Endothelial cell of umbilical vein (primary cell): ENCODE measurements at regions not wholly inside any gene's neighbourhood (a gene's known extent, or its start where the extent isn't known, plus 50 kb on each side); places are given as distances from the start of the nearest gene placed in this dataset.

Experiments used
- BruUV-seq: library from RNA; stranded (reverse); fragments of 400-500 nt; replicated peaks from 2 replicates; lab custom pipeline; 2021; lab: Mats Ljungman, UMichigan
- CTCF ChIA-PET: fragments of 300-600, 350-600 bp; sonication (Branson Sonifier 250); formaldehyde crosslinking; loops from one replicate; lab custom pipeline; 2021; ENCODE audit warnings: antibody characterized with exemption, inconsistent platforms; lab: Charles Lee
- POLR2A ChIA-PET: fragments of 300-600, 350-600 bp; sonication (Branson Sonifier 250); formaldehyde crosslinking; loops from one replicate; lab custom pipeline; 2021; ENCODE audit warnings: antibody characterized with exemption, inconsistent platforms; lab: Charles Lee
- DNase-seq: peaks from one replicate; pipeline ENCODE4 v3.0.0-alpha.2; 2011; ENCODE audit warnings: low read depth, low spot score
- FAIRE-seq: peaks from 2 replicates; lab custom pipeline; 2011; peaks lifted over from hg19 to GRCh38; lab: Jason Lieb, UNC
- H2AFZ ChIP-seq: 2 replicates; pipeline ENCODE4 v1.6.0; 2012; ENCODE audit warnings: low read depth, low read length, control low read depth, inconsistent platforms
- H3K27ac ChIP-seq: 2 replicates; pipeline ENCODE4 v1.5.1; 2011; ENCODE audit warnings: low read depth, mild to moderate bottlenecking, control low read depth, low read length, moderate library complexity; ENCODE audit not compliant: insufficient read depth
- H3K27me3 ChIP-seq, 2 experiments: 2 replicates each; pipeline versions ENCODE4 v1.6.0 to v1.6.1; 2011; ENCODE audit warnings: low read length in 2 of 2, mixed read lengths in 1 of 2; ENCODE audit not compliant: control insufficient read depth in 2 of 2, insufficient read depth in 2 of 2
- H3K36me3 ChIP-seq, 2 experiments: 2 replicates in 1 of 2; 3 replicates in 1 of 2; pipeline ENCODE4 v1.5.1; 2011; ENCODE audit warnings: low read length in 2 of 2, mild to moderate bottlenecking in 1 of 2, moderate library complexity in 1 of 2; ENCODE audit not compliant: control insufficient read depth in 2 of 2, insufficient read depth in 2 of 2; ENCODE audit errors: extremely low read depth in 1 of 2
- H3K4me1 ChIP-seq: 3 replicates; pipeline ENCODE4 v1.5.1; 2011; ENCODE audit warnings: mild to moderate bottlenecking, low read length; ENCODE audit not compliant: control insufficient read depth, insufficient read depth; ENCODE audit errors: extremely low read depth
- H3K4me2 ChIP-seq: 2 replicates; pipeline ENCODE4 v1.6.1; 2011; ENCODE audit warnings: low read length, control low read depth, mixed read lengths; ENCODE audit not compliant: insufficient read depth
- H3K4me3 ChIP-seq, 3 experiments: fragments of 200-600 bp in 1 of 3; sonication (generic), shearing (Covaris generic) in 1 of 3; replicated peaks in 1 of 3; 2 replicates each; pipeline ENCODE4 v1.5.1; 2011 to 2016; ENCODE audit warnings: control low read depth in 3 of 3, low read length in 3 of 3, mild to moderate bottlenecking in 2 of 3, inconsistent platforms in 1 of 3, low read depth in 1 of 3, moderate library complexity in 1 of 3; ENCODE audit not compliant: insufficient read depth in 1 of 3
- H3K79me2 ChIP-seq: 2 replicates; pipeline ENCODE4 v1.6.0; 2012; ENCODE audit warnings: low read length, inconsistent platforms; ENCODE audit not compliant: control insufficient read depth, insufficient read depth
- H3K9ac ChIP-seq: replicated peaks from 2 replicates; pipeline ENCODE3; 2011; ENCODE audit warnings: low read length, control low read depth; ENCODE audit not compliant: insufficient read depth; ENCODE audit errors: extremely low read depth
- H3K9me1 ChIP-seq: replicated peaks from 3 replicates; pipeline ENCODE4 v1.6.0; 2011; ENCODE audit warnings: mild to moderate bottlenecking, low read length; ENCODE audit not compliant: control insufficient read depth, insufficient read depth; ENCODE audit errors: extremely low read depth
- H3K9me3 ChIP-seq: replicated peaks from 2 replicates; pipeline ENCODE4 v1.5.1; 2012; ENCODE audit warnings: low read length, inconsistent platforms; ENCODE audit not compliant: control insufficient read depth, insufficient read depth
- H4K20me1 ChIP-seq: replicated peaks from 2 replicates; pipeline ENCODE3; 2011; ENCODE audit warnings: mild to moderate bottlenecking, low read length; ENCODE audit not compliant: control insufficient read depth, insufficient read depth; ENCODE audit errors: extremely low read depth
- EZH2 ChIP-seq: IDR thresholded peaks from 2 replicates; pipeline ENCODE4 v1.6.1; 2012; ENCODE audit warnings: borderline replicate concordance, low read depth, mild to moderate bottlenecking, moderate library complexity, low read length, inconsistent platforms; ENCODE audit not compliant: severe bottlenecking
- GATA2 ChIP-seq: IDR thresholded peaks from 2 replicates; pipeline ENCODE4 v1.7.0; 2011; ENCODE audit warnings: low read depth, mild to moderate bottlenecking, moderate library complexity, mixed read lengths, low read length; ENCODE audit not compliant: insufficient read length, insufficient read depth
- JUN ChIP-seq: IDR thresholded peaks from 2 replicates; pipeline ENCODE4 v1.6.1; 2011; ENCODE audit warnings: borderline replicate concordance, low read depth; ENCODE audit not compliant: insufficient read length, insufficient read depth
- MAX ChIP-seq: IDR thresholded peaks from 2 replicates; pipeline ENCODE4 v1.6.1; 2011; ENCODE audit not compliant: insufficient read depth, insufficient read length
- MYC ChIP-seq: IDR thresholded peaks from one replicate; pipeline ENCODE4 v1.6.1; 2011; ENCODE audit warnings: mild to moderate bottlenecking, low read depth, low read length
- POLR2AphosphoS5 ChIP-seq: IDR thresholded peaks from 2 replicates; pipeline ENCODE4 v1.6.1; 2012; ENCODE audit warnings: low read depth, mild to moderate bottlenecking, control low read depth, low read length, moderate library complexity; ENCODE audit not compliant: insufficient read depth
- dilution Hi-C: fragments of 300-500 bp; cut with MboI; formaldehyde crosslinking; loops from one replicate; pipeline ENCODE4 v1.15.0; 2019; ENCODE audit warnings: low sequenced_read_pairs; ENCODE audit not compliant: extremely low pct_ligation_motif_present
- intact Hi-C: fragments of 100-400 bp; cut with micrococcal nuclease; formaldehyde crosslinking; loops from one replicate; pipeline ENCODE4 v1.10.0; 2022
- TF ChIP-seq, protein P1 (sequence below), 2 donors: IDR thresholded peaks; 1 replicate in 1 of 2; 2 replicates in 1 of 2; pipeline ENCODE4 v1.5.1; 2011; ENCODE audit warnings: low read length in 2 of 2, mild to moderate bottlenecking in 2 of 2, moderate library complexity in 2 of 2, control low read depth in 1 of 2, inconsistent platforms in 1 of 2, low read depth in 1 of 2; ENCODE audit not compliant: insufficient read depth in 1 of 2; ENCODE audit errors: extremely low read depth in 1 of 2

- DNase-seq (no peak), FAIRE-seq (no peak)
- Histone ChIP-seq H3K4me1 (no peaks in the 10 kb centered on the region), H2AFZ (no peak overlapping the region), H3K79me2 (no peaks in the 10 kb centered on the region), H3K27ac (no peak overlapping the region), H3K4me2 (no peak overlapping the region), H3K9me1 (no peaks in the 10 kb centered on the region), H3K9me3 (no peaks in the 10 kb centered on the region), H4K20me1 (no peaks in the 10 kb centered on the region), H3K4me3 (no peak overlapping the region), H3K36me3 (no peaks in the 10 kb centered on the region), H3K9ac (no peak overlapping the region), H3K27me3 (no peaks in the 10 kb centered on the region)
- dilution Hi-C loops = no loop called here
- no TSS peak for BruUV-seq
- ChIA-PET CTCF (no interaction called here), POLR2A (no interaction called here)
- intact Hi-C loops = no loop called here
- TF ChIP-seq EZH2 (no peak), POLR2AphosphoS5 (no peak), MYC (no peak), MAX (no peak), JUN (no peak), GATA2 (no peak)
- TF ChIP-seq, protein P1, sequence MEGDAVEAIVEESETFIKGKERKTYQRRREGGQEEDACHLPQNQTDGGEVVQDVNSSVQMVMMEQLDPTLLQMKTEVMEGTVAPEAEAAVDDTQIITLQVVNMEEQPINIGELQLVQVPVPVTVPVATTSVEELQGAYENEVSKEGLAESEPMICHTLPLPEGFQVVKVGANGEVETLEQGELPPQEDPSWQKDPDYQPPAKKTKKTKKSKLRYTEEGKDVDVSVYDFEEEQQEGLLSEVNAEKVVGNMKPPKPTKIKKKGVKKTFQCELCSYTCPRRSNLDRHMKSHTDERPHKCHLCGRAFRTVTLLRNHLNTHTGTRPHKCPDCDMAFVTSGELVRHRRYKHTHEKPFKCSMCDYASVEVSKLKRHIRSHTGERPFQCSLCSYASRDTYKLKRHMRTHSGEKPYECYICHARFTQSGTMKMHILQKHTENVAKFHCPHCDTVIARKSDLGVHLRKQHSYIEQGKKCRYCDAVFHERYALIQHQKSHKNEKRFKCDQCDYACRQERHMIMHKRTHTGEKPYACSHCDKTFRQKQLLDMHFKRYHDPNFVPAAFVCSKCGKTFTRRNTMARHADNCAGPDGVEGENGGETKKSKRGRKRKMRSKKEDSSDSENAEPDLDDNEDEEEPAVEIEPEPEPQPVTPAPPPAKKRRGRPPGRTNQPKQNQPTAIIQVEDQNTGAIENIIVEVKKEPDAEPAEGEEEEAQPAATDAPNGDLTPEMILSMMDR (IDR thresholded peaks at IDR 0.05; ENCODE audit: extremely low read depth in 1 of 2, insufficient read depth in 1 of 2, low read depth in 1 of 2, low read length in 2 of 2) = no peak
Measured at GRCh38 chr6:145506136-145506535, 229.2 kb downstream of the EPM2A start.
